GM18502 (cell line): ENCODE measurements at regions not wholly inside any gene's neighbourhood (a gene's known extent, or its start where the extent isn't known, plus 50 kb on each side); places are given as distances from the start of the nearest gene placed in this dataset.

Experiments used
- ATAC-seq: cut with Tn5 transposase; IDR thresholded peaks from one replicate; pipeline ENCODE4 v1.9.1; 2021; ENCODE audit warnings: mild to moderate bottlenecking; ENCODE audit not compliant: unreplicated experiment, poor library complexity

DNA sequence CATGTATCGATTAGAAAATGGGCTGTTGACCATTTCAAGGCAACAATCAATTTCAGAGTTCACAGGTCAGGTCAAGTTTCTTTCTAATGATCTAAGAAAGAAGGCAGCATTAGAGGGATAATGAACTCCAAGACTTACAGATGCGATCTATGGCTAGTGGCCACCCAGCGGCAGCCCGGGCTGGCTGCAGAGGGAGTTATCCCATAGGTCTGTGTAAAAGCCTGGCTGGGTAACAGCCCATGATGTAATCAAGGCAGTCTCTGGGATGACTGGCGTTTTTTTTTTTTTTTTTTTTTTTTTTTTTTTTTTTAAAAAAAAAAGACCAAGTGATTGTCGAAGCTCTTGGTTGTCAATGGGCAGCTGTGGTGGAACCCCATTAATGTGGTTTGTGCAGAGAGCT lies 171.1 kb upstream of the SKOR2 start:
- no peak for ATAC-seq

DNA sequence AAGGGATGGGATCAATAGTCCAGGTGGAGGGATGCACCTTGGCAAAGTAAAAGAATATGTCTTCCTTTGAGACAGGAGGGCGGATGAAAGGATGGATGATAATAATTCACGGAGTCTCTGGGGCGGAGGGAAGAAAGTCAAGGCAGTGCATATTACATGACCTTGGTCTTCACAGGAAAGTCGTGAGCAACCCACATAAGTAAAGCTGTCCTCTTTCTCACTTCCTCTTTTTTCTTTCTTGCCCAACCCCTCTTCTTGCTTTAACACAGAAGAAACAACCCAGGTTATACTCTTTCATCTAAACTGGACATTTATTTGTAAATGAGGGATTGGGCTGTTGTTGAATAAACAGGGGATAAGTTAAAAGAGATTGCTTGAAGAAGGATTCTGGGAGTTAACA lies 168.7 kb upstream of the SKOR2 start:
- no peak for ATAC-seq

- no peak for ATAC-seq
Measured at GRCh38 chr18:47418746-47419145, 167.3 kb upstream of the SKOR2 start.

DNA sequence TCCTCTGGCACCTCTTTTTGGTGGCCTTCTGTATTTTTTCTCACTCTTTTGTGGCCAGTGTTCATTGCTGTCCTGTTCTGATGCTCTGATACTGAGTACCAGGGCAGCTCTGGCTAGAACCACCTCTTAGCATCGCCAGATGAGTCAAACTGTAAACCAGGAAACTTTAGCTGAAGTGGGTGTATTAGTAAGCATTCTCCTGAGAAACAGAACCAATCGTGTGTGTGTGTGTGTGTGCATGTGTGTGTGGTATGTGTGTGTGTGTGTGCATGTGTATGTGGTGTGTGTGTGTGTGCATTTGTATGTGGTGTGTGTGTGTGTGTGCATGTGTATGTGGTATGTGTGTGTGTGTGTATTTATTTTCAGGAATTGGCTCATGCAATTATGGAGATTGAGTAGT lies 166.3 kb upstream of the SKOR2 start:
- ATAC-seq: no peak

DNA sequence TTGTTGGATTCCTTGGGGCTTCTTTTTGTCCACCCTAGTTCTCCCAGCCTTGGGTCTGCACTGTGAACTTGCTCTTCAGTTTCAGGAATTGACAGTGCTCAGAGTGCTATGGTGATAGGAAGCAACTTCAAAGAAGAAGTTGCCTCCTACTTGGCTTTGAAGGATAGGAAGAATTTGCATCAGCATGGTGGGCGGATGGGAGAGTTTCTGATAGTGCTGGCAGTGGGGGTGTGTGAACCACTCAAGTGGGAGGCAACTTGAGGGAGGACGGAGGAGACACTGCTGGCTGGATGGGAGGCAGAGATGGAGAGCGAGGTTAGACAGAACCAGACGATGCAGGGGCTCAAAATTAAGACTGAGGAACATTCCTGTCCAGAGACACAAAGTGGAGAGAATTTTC lies 164.4 kb upstream of the SKOR2 start:
- ATAC-seq: no peak

DNA sequence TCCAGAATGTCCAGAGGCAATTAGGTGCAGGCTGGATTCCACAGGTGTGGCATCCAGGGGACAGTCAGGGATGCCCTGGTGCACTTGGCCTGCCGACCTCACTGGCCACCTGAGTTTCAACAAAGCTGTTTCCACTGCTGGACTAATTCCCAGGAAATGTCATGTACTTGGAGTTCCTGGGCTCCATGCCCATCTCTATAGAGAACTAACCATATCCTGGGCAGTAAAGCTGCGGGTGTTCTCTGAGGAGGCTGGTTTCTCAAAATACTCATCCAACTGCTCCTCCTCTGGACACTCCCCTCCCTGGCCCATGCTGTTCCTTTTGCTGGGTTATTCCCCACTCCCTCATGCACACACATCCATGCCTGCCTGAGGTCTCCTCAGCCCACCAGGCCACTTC lies 161.9 kb upstream of the SKOR2 start:
- no peak for ATAC-seq

GRCh38 chr18:47412924-47413323 lies 161.5 kb upstream of the SKOR2 start:
- ATAC-seq: no peak

- ATAC-seq: no peak
Measured at GRCh38 chr18:47411159-47411558, 159.7 kb upstream of the SKOR2 start.

DNA sequence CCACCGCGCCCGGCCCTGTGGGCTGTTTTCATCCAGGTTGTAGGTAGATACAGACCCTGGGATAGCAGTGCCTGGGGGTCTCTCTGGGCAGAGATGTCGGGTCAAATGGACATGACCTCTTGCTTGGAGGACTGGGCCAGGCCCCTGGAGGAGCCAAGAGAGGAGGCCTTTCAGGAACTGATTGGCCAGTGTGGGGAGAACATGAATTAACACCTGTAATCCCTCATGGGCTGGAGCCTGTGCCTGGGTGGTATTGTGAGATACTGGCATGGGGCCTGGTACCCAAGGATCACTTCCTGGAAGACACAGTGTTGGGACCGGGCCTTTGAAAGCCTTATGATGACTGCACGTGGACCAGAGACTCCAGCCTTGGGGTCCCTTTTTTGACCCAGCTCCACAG lies 158.7 kb upstream of the SKOR2 start:
- ATAC-seq: no peak

DNA sequence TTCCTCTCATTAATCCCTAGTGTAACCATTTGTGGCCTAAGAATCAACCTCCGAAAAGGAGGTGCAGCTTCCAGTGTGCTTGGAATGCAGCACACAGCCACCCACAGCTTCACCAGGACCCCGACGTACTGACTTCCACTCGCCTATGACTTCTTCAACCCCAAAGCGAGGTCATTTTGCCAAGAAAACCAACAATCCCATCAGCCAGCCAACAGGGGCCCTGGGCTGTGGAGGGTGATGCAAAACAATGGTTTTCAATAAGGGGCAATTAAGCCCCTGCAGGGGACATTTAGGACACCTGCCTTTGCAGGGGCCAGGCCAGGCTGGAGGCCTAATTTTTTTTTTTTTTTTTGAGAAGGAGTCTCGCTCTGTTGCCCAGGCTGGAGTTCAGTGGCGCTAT lies 158.1 kb upstream of the SKOR2 start:
- no peak for ATAC-seq

- no peak for ATAC-seq
Measured at GRCh38 chr18:47407736-47408135, 156.3 kb upstream of the SKOR2 start.

DNA sequence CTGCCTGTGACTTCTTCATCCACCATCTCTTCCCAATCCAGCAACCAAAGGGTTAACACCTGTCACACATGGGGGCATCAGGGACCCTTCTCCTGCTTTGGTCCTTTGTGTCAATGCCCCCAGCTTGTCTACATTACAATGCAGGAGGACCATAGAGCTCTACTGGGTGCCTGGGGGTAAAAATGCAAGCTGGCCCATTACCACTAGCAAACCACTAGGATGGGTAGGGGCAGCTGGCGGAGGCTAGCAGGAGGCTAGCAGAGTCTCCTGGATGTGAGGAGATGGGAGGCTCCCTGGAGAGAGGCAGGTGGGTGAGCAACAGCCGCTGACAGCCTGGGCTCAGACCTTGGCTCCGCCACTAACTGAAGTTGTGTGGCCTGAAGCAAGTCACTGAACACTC lies 153.4 kb upstream of the SKOR2 start:
- no peak for ATAC-seq

GRCh38 chr18:47403949-47404348 lies 152.5 kb upstream of the SKOR2 start:
- no peak for ATAC-seq

DNA sequence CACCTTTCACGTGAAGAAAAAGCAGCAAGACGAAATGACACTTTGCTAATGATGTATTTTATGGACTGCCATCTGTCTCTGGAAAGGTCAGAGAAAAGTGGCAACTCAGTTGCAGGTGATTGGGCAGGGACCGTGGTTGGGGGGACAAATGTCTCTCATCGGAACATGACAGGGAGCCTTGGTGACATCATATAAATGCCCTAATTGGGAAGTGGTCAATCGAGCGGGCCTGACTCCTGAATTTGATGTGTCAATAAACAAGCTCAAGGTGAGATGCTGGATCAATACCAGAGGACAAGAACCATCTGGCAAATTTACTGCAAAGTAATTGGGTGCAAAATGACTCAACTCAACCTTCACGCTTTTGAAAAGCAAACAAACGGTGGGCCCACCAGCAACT lies 151.9 kb upstream of the SKOR2 start:
- no peak for ATAC-seq

DNA sequence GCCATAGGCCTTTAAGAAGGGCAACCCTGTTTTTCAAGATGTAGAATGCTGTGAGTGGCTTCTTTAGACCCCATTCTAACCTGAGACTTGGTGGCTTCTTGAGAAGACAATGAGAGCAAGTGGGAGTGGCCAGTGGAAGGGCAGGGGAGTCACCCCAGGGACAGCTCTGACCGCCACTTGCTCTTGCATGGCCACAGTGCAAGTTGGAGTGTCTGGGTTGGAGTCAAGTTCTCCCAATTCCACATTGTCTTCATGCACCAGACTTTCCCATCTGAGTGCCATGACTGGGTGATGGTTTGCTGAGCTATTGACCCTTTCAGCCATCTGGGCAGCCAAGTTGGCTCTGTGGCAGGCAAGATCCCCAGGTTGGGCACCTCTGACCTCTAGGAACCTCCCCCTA lies 148.0 kb upstream of the SKOR2 start:
- no peak for ATAC-seq

GRCh38 chr18:47397671-47398319 lies 146.3 kb upstream of the SKOR2 start:
- ATAC-seq: no peak

DNA sequence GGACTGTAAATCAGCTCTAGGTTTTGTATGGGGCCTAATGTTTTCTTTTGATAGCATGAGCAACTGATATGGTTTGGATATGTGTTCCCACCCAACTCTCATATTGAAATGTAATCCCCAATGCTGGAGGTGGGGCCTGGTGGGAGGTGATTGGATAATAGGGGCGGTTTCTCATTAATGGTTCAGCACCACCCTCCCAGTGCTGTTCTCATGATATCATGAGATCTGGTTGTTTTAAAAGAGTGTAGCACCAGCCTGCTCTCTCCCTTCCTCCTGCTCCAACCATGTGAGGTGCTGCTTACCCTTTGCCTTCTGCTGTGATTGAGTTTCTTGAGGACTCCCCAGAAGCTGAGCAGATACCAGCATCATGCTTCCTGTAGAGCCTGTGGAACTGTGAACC lies 140.2 kb upstream of the SKOR2 start:
- ATAC-seq: no peak

DNA sequence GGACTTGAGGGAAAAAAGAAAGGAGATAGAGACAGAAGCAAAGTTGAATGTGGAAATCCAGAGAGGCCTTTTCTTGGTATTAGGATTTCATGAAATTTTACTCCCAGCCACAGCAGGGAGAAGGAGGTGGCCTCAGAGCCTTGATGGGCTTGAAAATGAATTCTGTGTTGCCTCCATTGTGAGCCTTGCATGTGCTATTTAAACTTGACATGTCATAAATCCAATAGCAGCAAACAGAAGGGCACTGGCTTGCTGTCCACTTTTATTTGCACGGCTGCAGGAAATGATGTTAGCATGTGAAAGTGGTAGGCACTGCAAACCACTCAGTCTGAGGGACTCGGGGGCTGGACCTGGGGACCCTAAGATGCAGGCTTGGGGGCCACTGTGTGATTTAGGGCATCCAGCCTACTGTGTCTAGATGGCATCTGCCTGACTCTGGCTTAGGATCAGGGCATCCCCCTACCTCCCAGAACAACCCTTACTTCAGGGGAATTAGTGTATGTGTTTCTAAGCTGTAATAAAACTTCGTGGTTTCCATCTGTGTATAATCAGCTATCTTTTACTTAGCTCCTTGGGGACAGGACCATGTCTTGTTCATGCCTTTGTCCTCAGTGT lies 139.1 kb upstream of the SKOR2 start:
- ATAC-seq: no peak

DNA sequence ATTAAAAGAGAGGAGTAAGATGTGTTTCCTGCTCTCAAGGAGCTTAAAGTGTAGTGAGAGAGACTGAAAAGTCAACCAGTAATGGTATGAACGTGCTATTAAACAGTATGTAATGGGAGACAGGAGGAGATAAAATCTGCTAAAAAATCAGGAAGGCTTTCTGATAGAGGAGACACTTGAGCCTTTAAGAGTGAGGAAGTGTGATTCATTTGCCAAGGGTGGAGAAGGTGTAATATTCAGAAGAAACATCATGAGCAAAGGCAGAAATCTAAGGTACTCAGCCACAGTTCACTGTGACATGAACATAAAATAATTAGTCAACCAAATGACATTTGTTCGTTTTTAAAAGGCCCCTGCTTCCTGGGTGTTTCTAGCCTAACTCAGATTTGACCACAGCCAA lies 137.8 kb upstream of the SKOR2 start:
- ATAC-seq: no peak

GRCh38 chr18:47387864-47388263 lies 136.4 kb upstream of the SKOR2 start:
- ATAC-seq: no peak

GRCh38 chr18:47383729-47384128 lies 132.3 kb upstream of the SKOR2 start:
- ATAC-seq: no peak

DNA sequence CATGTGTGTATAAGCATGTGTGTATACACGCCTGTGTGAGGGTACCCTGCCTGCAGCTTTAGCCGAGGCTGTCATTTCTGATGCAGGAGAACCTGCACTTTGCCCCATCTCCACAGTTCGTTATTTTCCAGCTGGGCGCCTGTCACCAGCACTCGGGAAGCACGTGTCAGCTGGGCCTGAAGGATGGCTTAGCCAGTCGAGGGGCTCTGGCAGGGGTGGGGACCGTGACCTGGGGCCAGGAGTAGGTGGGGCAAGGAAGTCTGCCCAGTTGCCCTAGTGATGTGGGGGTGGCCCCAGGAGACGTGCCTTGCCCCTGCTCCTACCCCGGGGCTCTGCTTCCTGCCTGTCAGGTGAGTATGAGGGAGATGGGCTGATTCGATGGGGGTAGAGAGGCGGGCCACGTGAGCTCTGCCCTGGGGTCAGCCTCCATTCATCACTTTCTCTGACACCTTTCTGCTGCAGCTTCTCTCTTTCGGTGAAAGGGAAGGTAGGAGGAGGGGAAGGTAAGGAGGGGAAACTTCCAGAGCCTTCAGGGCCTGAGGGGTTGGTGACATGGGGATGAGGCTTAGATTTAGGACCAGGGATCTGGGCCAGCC lies 130.6 kb upstream of the SKOR2 start:
- no peak for ATAC-seq
